ENCODE measurements at regions not wholly inside any gene's neighbourhood (a gene's known extent, or its start where the extent isn't known, plus 50 kb on each side); places are given as distances from the start of the nearest gene placed in this dataset.

GRCh38 chr10:4088354-4089066 lies 303.5 kb upstream of the KLF6 start:
- TF ChIP-seq, protein P1, sequence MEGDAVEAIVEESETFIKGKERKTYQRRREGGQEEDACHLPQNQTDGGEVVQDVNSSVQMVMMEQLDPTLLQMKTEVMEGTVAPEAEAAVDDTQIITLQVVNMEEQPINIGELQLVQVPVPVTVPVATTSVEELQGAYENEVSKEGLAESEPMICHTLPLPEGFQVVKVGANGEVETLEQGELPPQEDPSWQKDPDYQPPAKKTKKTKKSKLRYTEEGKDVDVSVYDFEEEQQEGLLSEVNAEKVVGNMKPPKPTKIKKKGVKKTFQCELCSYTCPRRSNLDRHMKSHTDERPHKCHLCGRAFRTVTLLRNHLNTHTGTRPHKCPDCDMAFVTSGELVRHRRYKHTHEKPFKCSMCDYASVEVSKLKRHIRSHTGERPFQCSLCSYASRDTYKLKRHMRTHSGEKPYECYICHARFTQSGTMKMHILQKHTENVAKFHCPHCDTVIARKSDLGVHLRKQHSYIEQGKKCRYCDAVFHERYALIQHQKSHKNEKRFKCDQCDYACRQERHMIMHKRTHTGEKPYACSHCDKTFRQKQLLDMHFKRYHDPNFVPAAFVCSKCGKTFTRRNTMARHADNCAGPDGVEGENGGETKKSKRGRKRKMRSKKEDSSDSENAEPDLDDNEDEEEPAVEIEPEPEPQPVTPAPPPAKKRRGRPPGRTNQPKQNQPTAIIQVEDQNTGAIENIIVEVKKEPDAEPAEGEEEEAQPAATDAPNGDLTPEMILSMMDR (IDR thresholded peaks at IDR 0.05; ENCODE audit: insufficient read depth, low read length, missing control alignments), result no peak
- POLR2A ChIA-PET, result no interaction called here
- no peak for DNase-seq (ENCODE audit: low read depth, low spot score)
- CTCF ChIA-PET, result no interaction called here
- no peak overlapping the region for H3K4me3 ChIP-seq (ENCODE audit: low read depth, low read length)

DNA sequence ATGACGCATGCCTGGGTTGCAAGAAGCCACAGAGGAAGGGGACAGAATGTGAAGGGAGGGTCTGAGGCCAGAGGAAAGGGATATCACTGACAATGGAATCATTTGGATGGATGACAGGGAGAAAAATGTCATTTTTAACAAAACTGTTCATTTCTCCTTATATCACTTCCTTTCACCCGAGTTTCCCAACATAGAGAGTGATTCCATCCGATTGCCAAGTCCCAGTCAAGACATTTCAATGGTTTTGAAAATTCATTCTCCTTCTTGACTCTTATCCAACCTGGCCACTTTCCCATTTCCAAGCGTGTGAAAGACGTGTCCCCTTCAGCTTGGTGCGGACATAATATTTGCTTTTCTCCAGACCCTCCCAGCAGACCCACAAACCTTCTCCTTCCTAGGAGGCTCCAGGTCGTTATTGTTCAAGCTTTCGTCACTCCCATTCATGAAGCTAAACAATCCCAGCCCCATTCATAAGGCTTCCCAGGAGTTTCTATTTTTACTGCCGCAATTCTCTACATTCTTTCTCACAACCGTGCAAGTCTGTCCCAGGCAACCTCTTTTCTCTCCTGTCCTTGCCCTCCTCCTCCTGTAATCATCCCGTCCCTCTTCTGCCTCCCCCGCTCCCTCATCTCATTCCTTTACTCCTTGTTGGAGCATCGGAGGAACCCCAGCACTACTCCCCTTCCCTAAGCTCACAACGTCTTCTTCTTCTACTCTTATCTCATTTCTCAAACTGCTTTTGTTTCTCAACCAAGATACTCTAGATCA lies 301.3 kb upstream of the KLF6 start:
- POLR2A ChIA-PET, result no interaction called here
- no peak for DNase-seq (ENCODE audit: low read depth, low spot score)
- TF ChIP-seq, protein P1 (IDR thresholded peaks at IDR 0.05; ENCODE audit: insufficient read depth, low read length, missing control alignments), result no peak
- CTCF ChIA-PET, result no interaction called here
- no peak overlapping the region for H3K4me3 ChIP-seq (ENCODE audit: low read depth, low read length)

DNA sequence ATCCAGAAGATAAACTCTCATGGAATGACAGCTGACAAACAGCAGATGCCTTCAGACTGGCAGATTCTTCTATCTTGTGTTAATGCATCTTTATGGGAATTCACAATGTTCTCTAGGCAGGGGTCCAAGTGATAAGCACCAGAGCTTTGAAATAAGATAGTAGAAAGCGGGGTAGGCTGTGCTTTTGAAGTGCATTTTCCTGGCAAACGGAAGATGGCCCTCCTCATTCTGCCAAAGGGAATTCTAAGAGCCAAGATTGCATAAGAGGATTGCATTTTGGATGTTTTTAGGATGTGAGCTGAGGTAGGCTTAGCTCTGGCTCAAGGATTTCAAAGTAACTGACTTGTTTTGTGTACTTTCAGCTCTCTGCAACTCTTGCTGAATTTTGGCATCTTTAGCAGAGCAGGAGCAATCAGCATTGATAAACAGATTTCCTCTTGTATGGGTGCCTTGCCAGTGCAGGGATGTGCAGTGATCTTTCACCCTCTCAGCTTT lies 298.5 kb upstream of the KLF6 start:
- CTCF ChIA-PET, result interaction anchor here (0.7 to 0.9 kb wide), 2 partner anchors 10 to 11 kb away, joined by 3 to 4 read pairs; no protein-coding TSS in a partner anchor
- TF ChIP-seq, protein P1 (IDR thresholded peaks at IDR 0.05; ENCODE audit: insufficient read depth, low read length, missing control alignments), result no peak
- H3K4me3 ChIP-seq (ENCODE audit: low read depth, low read length), result no peak overlapping the region
- POLR2A ChIA-PET, result no interaction called here
- DNase-seq (ENCODE audit: low read depth, low spot score), result no peak

- POLR2A ChIA-PET, result interaction anchor here (0.9 kb wide), 1 partner anchor 306 kb away, joined by 3 read pairs; no protein-coding TSS in a partner anchor
- TF ChIP-seq, protein P1 (IDR thresholded peaks at IDR 0.05; ENCODE audit: insufficient read depth, low read length, missing control alignments), result no peak
- no peak overlapping the region for H3K4me3 ChIP-seq (ENCODE audit: low read depth, low read length)
- no peak for DNase-seq (ENCODE audit: low read depth, low spot score)
- CTCF ChIA-PET, result interaction anchor here (0.7 kb wide), 1 partner anchor 10 kb away, joined by 3 read pairs; no protein-coding TSS in a partner anchor
These were observed 297.9 kb upstream of the KLF6 start for GRCh38 chr10:4082861-4083260.

DNA sequence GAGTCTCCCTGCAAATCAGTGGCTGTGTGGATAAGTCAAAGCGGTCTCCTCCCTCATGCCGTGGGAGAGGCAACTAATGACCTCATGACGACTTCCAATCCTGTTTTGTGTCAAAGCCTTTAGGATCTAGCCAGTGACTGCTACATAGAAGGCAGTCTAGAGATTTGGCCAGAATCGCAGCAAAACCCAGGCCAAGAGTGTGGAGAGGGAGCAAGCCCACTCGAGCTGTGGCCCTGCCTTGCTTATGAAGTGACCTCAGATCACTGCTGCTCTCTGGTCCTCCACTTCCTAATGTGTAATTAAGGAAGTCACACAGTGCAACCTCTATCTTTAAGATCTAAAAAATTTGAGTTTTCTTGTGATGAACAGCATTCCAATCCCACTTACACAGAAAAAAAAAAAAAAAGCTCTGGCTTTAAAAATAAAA lies 296.7 kb upstream of the KLF6 start:
- DNase-seq (ENCODE audit: low read depth, low spot score), result no peak
- ChIA-PET CTCF (interaction anchor here (0.7 kb wide), 1 partner anchor 12 kb away, joined by 3 read pairs; no protein-coding TSS in a partner anchor), POLR2A (no interaction called here)
- no peak overlapping the region for H3K4me3 ChIP-seq (ENCODE audit: low read depth, low read length)
- TF ChIP-seq, protein P1 (IDR thresholded peaks at IDR 0.05; ENCODE audit: insufficient read depth, low read length, missing control alignments), result no peak

DNA sequence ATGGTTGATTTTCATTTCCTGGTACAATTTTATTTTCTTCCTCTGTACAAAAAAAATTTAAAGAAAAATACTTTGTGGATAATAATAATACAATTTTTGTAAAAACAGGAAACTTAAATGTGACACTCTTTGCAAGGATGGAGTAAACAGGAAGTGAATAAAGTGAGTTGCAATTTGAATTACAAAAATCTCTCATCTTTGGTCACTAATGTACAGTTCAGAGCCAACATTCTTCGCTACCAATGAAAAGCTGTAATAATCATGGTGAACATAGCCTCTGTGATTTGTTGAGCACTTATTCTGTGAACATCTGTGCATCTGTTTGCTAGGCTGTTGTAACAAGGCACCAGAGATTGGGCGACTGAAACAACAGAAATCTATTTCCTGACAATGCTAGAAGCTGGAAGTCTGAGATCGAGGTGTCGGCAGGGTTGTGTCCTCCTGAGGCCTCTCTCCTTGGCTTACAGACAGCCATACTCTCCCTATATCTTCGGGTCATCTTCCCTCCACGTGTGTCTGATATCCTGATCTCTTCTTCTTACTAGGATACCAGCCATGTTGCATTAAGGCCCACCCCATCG lies 295.3 kb upstream of the KLF6 start:
- TF ChIP-seq, protein P1 (IDR thresholded peaks at IDR 0.05; ENCODE audit: insufficient read depth, low read length, missing control alignments), result no peak
- H3K4me3 ChIP-seq (ENCODE audit: low read depth, low read length), result no peak overlapping the region
- DNase-seq (ENCODE audit: low read depth, low spot score), result no peak
- CTCF ChIA-PET, result no interaction called here
- POLR2A ChIA-PET, result no interaction called here

Measured in AG04449 (cell line).